Uterus (tissue), 3 donors: ENCODE measurements at regions not wholly inside any gene's neighbourhood (a gene's known extent, or its start where the extent isn't known, plus 50 kb on each side); places are given as distances from the start of the nearest gene placed in this dataset.

Source experiments
- DNase-seq, 2 donors: peaks; one replicate each; pipeline ENCODE4 v3.0.0-alpha.2; 2019 to 2020
- H3K27ac ChIP-seq, 2 donors: fragments of 200-600 bp; sonication (generic); 1 replicate in 1 of 2; 2 replicates in 1 of 2; pipeline ENCODE4 v1.5.1; 2016 to 2018
- H3K27me3 ChIP-seq, 2 donors: fragments of 200-600 bp; sonication (generic); one replicate each; pipeline ENCODE4 v1.5.1; 2018 to 2019; ENCODE audit warnings: control low read depth in 1 of 2
- H3K36me3 ChIP-seq, 2 donors: fragments of 200-600 bp; sonication (generic); one replicate each; pipeline ENCODE4 v1.5.1; 2019; ENCODE audit warnings: control low read depth in 1 of 2
- H3K4me1 ChIP-seq, 2 donors: fragments of 200-600 bp; sonication (generic); one replicate each; pipeline ENCODE4 v1.5.1; 2018 to 2019; ENCODE audit warnings: control low read depth in 1 of 2
- H3K4me3 ChIP-seq, 2 donors: fragments of 200-600 bp; sonication (generic); 1 replicate in 1 of 2; 2 replicates in 1 of 2; pipeline ENCODE4 v1.5.1; 2018 to 2019; ENCODE audit warnings: mild to moderate bottlenecking in 1 of 2
- H3K9me3 ChIP-seq, 2 donors: fragments of 200-600 bp; sonication (generic); one replicate each; pipeline ENCODE4 v1.5.1; 2019; ENCODE audit warnings: control low read depth in 1 of 2
- POLR2A ChIP-seq, 2 donors: fragments of 450-650 bp; IDR thresholded peaks; one replicate each; pipeline ENCODE4 v1.6.1; 2016; ENCODE audit warnings: antibody characterized with exemption in 2 of 2, mild to moderate bottlenecking in 1 of 2, moderate library complexity in 1 of 2
- intact Hi-C: fragments of 100-400 bp; cut with DNase I; formaldehyde crosslinking; loops from one replicate; pipeline ENCODE4 v1.15.1; 2023; ENCODE audit warnings: low total_unique reads
- TF ChIP-seq, protein P1 (sequence below), 4 experiments: fragments of 200-600 bp in 2 of 4; fragments of 450-650 bp in 2 of 4; sonication (generic) in 2 of 4; IDR thresholded peaks; one replicate each; pipeline ENCODE4 v1.5.1; 2016 to 2019; ENCODE audit warnings: antibody characterized with exemption in 4 of 4, mild to moderate bottlenecking in 2 of 4, moderate library complexity in 1 of 4
- donor health status: DM: yes; HTN: yes; CAD: no.

DNA sequence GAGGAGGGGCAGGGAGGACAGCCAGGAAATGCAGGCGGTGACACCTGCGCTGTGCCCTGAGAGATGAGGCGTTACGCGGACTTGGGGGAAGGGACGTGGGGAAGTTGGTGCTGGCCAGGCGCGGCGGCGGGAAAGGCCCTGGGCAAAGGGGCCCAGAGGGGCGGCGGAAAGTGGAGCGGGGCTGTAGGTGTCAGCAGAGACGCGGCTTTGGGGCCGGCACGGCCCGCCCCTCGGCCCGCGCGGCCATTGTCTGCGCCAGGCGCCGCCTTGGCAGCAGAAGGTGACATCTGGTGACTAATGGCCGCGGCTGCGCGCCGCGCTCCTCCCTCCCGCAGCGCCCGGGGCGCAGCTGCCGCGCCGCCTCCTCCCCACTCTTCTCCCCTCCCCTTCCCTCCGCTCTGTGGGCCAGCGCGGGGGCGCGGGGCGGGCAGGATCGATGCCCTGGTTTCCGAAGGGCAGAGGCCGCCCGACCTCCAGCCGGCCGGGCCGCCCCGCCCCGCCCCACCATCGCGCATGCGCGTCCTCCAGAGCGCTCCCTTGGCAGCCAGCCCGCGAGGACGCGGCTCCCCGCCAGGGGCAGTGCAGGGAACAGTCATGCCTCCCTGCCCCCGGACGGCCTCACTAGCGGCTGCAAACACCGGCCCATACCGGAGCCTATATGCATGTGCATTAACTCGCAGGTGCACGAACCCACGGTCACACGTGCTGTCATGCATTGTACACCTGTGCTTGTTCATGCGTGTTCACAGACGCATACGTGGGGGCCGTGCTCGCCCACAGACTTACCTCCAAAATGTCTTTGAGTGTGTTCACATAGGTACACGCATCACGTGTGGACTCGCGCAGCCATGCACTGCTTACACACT lies 269.6 kb downstream of the RPS24 start:
- Histone ChIP-seq H3K9me3 (no peaks in the 10 kb centered on the region), H3K27ac (peak overlapping the region; percentile 69 to 87), H3K4me1 (no peaks in the 10 kb centered on the region), H3K4me3 (peak overlapping the region; percentile 17 to 53), H3K36me3 (no peaks in the 10 kb centered on the region), H3K27me3 (no peaks in the 10 kb centered on the region)
- peak; percentile 86 to 96 for DNase-seq
- peak; percentile 32 to 81 for TF ChIP-seq POLR2A (IDR thresholded peaks at IDR 0.05)
- TF ChIP-seq, protein P1, sequence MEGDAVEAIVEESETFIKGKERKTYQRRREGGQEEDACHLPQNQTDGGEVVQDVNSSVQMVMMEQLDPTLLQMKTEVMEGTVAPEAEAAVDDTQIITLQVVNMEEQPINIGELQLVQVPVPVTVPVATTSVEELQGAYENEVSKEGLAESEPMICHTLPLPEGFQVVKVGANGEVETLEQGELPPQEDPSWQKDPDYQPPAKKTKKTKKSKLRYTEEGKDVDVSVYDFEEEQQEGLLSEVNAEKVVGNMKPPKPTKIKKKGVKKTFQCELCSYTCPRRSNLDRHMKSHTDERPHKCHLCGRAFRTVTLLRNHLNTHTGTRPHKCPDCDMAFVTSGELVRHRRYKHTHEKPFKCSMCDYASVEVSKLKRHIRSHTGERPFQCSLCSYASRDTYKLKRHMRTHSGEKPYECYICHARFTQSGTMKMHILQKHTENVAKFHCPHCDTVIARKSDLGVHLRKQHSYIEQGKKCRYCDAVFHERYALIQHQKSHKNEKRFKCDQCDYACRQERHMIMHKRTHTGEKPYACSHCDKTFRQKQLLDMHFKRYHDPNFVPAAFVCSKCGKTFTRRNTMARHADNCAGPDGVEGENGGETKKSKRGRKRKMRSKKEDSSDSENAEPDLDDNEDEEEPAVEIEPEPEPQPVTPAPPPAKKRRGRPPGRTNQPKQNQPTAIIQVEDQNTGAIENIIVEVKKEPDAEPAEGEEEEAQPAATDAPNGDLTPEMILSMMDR (IDR thresholded peaks at IDR 0.05): peak; percentile 26 to 93 (median 69)
- intact Hi-C loops: loop anchor here (5.0 to 10.0 kb wide), 2 partner anchors 669 to 892 kb away; no protein-coding TSS in a partner anchor

DNA sequence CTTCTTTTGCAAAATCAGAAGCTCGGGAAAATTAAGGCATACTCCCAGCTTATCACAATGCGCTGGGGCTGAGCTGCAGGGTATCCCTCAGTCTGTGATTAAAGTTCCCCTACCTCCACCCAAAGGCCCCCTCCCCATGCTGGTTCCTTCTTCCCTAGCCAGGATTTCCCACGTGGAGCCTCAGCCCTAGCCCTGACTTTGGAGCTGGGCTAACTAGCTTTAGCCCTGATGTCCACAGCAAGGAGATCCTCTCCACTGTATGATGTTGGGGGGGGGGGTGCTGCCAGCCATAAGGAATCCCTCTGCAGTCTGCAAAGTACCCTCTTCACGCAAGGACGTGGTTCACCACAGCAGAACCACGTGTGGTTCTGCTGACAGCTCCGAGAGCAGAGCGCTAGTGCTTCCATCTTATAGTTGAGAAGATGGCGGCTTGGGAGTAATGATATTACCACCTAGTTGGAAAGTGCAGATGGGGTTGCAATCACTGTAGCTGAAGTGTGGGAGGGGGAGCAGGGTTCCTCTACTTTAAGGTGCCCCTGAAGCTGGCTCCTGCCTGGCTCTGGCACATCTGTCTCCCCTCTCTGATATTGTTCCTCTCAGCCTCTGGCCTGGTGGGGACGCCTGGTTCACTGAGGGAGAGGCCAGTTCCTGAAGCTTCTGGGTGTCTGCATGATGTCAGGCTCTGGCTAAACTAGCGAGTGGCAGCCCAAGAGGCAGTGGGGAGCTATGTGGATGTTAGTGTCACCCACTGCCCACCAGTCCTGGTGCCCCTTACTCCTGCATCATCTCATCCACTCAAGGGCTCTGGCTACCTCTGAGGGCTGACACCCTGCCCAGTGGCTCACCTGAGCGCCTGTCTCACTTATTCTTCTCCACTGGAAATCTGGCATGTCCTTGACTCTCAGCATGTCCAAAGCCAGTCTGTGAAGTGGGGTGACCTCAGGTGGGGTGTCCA lies 270.7 kb downstream of the RPS24 start:
- TF ChIP-seq, protein P1 (IDR thresholded peaks at IDR 0.05): no peak
- no peak for TF ChIP-seq POLR2A (IDR thresholded peaks at IDR 0.05)
- H3K9me3 ChIP-seq: no peaks in the 10 kb centered on the region
- peak overlapping the region in 1 of 2 donors; percentile 87 for H3K27ac ChIP-seq
- no peaks in the 10 kb centered on the region for H3K27me3 ChIP-seq
- no peak overlapping the region for H3K4me3 ChIP-seq
- H3K36me3 ChIP-seq: no peaks in the 10 kb centered on the region
- H3K4me1 ChIP-seq: no peaks in the 10 kb centered on the region
- intact Hi-C loops: loop anchor here (5.0 to 10.0 kb wide), 2 partner anchors 668 to 890 kb away; no protein-coding TSS in a partner anchor
- DNase-seq: peak in 1 of 2 donors; percentile 14

DNA sequence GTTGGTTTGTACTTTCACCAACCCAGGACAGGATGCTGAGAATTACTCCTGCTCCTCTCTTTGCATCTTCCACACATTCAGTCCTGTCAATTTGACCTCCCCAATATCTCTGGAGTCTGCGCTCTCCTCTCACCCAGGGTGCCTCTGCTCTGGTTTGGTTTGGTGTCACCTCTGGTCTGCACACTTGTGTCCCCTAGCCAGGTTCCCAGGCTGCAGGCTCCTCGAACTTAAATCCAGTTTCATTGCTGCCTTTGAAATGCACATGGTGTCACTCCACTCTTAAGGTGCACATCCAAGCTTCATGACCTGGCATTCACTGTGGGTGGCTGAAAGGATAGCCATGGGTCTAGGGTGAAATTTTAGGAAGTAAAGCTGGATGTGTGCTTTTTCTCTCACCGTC lies 271.6 kb downstream of the RPS24 start:
- H3K4me3 ChIP-seq: no peak overlapping the region
- no peaks in the 10 kb centered on the region for H3K27me3 ChIP-seq
- H3K9me3 ChIP-seq: no peaks in the 10 kb centered on the region
- intact Hi-C loops: loop anchor here (10.0 kb wide), 1 partner anchor 889 kb away; no protein-coding TSS in a partner anchor
- no peaks in the 10 kb centered on the region for H3K4me1 ChIP-seq
- peak overlapping the region; percentile 19 to 74 for H3K27ac ChIP-seq
- TF ChIP-seq, protein P1 (IDR thresholded peaks at IDR 0.05): no peak
- TF ChIP-seq POLR2A (IDR thresholded peaks at IDR 0.05): no peak
- no peaks in the 10 kb centered on the region for H3K36me3 ChIP-seq
- peak in 1 of 2 donors; percentile 3 for DNase-seq

DNA sequence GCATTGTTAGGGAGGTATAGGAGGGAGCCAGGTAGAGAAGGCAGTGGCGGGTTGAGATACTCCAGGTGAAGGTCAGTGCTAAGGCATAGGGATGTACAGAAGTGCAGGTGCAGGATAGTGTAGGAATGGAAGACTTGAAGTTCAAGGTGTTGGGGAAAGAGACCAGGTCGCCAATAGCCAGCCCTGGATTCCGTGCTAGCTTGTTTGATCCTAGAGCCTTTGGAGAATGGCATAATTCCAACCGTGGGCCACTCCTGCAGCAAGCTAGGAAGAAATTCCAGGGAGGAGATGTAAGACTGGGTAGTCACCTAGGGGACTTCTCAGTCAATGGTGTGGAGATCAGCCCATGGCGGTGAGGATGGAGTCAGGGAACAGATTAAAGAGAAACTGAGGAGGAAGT lies 272.7 kb downstream of the RPS24 start:
- Histone ChIP-seq H3K27ac (peak overlapping the region; percentile 74 to 77), H3K4me3 (no peak overlapping the region), H3K9me3 (no peaks in the 10 kb centered on the region), H3K4me1 (no peaks in the 10 kb centered on the region), H3K27me3 (no peaks in the 10 kb centered on the region), H3K36me3 (no peaks in the 10 kb centered on the region)
- intact Hi-C loops: loop anchor here (10.0 kb wide), 1 partner anchor 888 kb away; no protein-coding TSS in a partner anchor
- no peak for TF ChIP-seq POLR2A (IDR thresholded peaks at IDR 0.05)
- TF ChIP-seq, protein P1 (IDR thresholded peaks at IDR 0.05): no peak
- no peak for DNase-seq
